ENCODE measurements at regions not wholly inside any gene's neighbourhood (a gene's known extent, or its start where the extent isn't known, plus 50 kb on each side); places are given as distances from the start of the nearest gene placed in this dataset.

GRCh38 chr16:64144617-64145016 lies 977.2 kb downstream of the CDH11 start:
- Histone ChIP-seq H3K9ac (ENCODE audit: control insufficient read depth, extremely low read depth, insufficient read depth, low read length) (no peak overlapping the region), H3K4me1 (ENCODE audit: control insufficient read depth, extremely low read depth, insufficient read depth, low read length) (no peaks in the 10 kb centered on the region), H3K4me3 (ENCODE audit: control insufficient read depth in 2 of 3, extremely low read depth in 1 of 3, insufficient read depth in 2 of 3, low read depth in 1 of 3, low read length in 3 of 3) (no peak overlapping the region), H3K9me1 (ENCODE audit: control insufficient read depth, extremely low read depth, insufficient read depth, low read length) (no peaks in the 10 kb centered on the region), H3K9me3 (ENCODE audit: control insufficient read depth, low read depth, low read length) (no peaks in the 10 kb centered on the region), H2AFZ (ENCODE audit: control insufficient read depth, low read length) (no peak overlapping the region), H3K4me2 (ENCODE audit: control insufficient read depth, extremely low read depth, insufficient read depth, low read depth, low read length) (no peak overlapping the region), H3K27me3 (ENCODE audit: control insufficient read depth, extremely low read depth, insufficient read depth, low read length) (no peaks in the 10 kb centered on the region), H3K36me3 (ENCODE audit: control insufficient read depth in 2 of 2, extremely low read depth in 1 of 2, insufficient read depth in 2 of 2, low read length in 2 of 2) (no peaks in the 10 kb centered on the region), H4K20me1 (ENCODE audit: control insufficient read depth, extremely low read depth, insufficient read depth, low read length) (no peaks in the 10 kb centered on the region), H3K79me2 (ENCODE audit: control insufficient read depth, insufficient read depth, low read length) (no peaks in the 10 kb centered on the region), H3K27ac (ENCODE audit: control insufficient read depth, insufficient read depth, low read length) (no peak overlapping the region)
- TF ChIP-seq CTCF (optimal IDR thresholded peaks at IDR 0.05 in 1 of 3, IDR thresholded peaks at IDR 0.05 in 1 of 3, conservative IDR thresholded peaks at IDR 0.05 in 1 of 3; ENCODE audit: extremely low read depth in 1 of 3, insufficient read depth in 2 of 3, low read length in 3 of 3), result no peak
- TF ChIP-seq EZH2 (IDR thresholded peaks at IDR 0.05; ENCODE audit: low read length), result no peak
- no peak for FAIRE-seq
- no peak for DNase-seq (ENCODE audit: low read depth, low spot score)
- dilution Hi-C loops (cut with MboI; ENCODE audit: extremely low pct_ligation_motif_present, low sequenced_read_pairs), result no loop called here

- H3K9me3 ChIP-seq (ENCODE audit: control insufficient read depth, low read depth, low read length), result no peaks in the 10 kb centered on the region
- H3K79me2 ChIP-seq (ENCODE audit: control insufficient read depth, insufficient read depth, low read length), result no peaks in the 10 kb centered on the region
- dilution Hi-C loops (cut with MboI; ENCODE audit: extremely low pct_ligation_motif_present, low sequenced_read_pairs), result no loop called here
- no peaks in the 10 kb centered on the region for H3K4me1 ChIP-seq (ENCODE audit: control insufficient read depth, extremely low read depth, insufficient read depth, low read length)
- H4K20me1 ChIP-seq (ENCODE audit: control insufficient read depth, extremely low read depth, insufficient read depth, low read length), result no peaks in the 10 kb centered on the region
- TF ChIP-seq EZH2 (IDR thresholded peaks at IDR 0.05; ENCODE audit: low read length), result no peak
- TF ChIP-seq CTCF (optimal IDR thresholded peaks at IDR 0.05 in 1 of 3, IDR thresholded peaks at IDR 0.05 in 1 of 3, conservative IDR thresholded peaks at IDR 0.05 in 1 of 3; ENCODE audit: extremely low read depth in 1 of 3, insufficient read depth in 2 of 3, low read length in 3 of 3), result no peak
- no peak overlapping the region for H3K4me2 ChIP-seq (ENCODE audit: control insufficient read depth, extremely low read depth, insufficient read depth, low read depth, low read length)
- no peak overlapping the region for H3K9ac ChIP-seq (ENCODE audit: control insufficient read depth, extremely low read depth, insufficient read depth, low read length)
- no peak overlapping the region for H3K4me3 ChIP-seq (ENCODE audit: control insufficient read depth in 2 of 3, extremely low read depth in 1 of 3, insufficient read depth in 2 of 3, low read depth in 1 of 3, low read length in 3 of 3)
- H3K27me3 ChIP-seq (ENCODE audit: control insufficient read depth, extremely low read depth, insufficient read depth, low read length), result no peaks in the 10 kb centered on the region
- H2AFZ ChIP-seq (ENCODE audit: control insufficient read depth, low read length), result no peak overlapping the region
- H3K9me1 ChIP-seq (ENCODE audit: control insufficient read depth, extremely low read depth, insufficient read depth, low read length), result no peaks in the 10 kb centered on the region
- DNase-seq (ENCODE audit: low read depth, low spot score) (no peak), FAIRE-seq (no peak)
- no peaks in the 10 kb centered on the region for H3K36me3 ChIP-seq (ENCODE audit: control insufficient read depth in 2 of 2, extremely low read depth in 1 of 2, insufficient read depth in 2 of 2, low read length in 2 of 2)
- H3K27ac ChIP-seq (ENCODE audit: control insufficient read depth, insufficient read depth, low read length), result no peak overlapping the region
Observed at GRCh38 chr16:64138621-64139020, 983.2 kb downstream of the CDH11 start.

All from keratinocyte (primary cell).